ENCODE measurements at regions not wholly inside any gene's neighbourhood (a gene's known extent, or its start where the extent isn't known, plus 50 kb on each side); places are given as distances from the start of the nearest gene placed in this dataset.

DNA sequence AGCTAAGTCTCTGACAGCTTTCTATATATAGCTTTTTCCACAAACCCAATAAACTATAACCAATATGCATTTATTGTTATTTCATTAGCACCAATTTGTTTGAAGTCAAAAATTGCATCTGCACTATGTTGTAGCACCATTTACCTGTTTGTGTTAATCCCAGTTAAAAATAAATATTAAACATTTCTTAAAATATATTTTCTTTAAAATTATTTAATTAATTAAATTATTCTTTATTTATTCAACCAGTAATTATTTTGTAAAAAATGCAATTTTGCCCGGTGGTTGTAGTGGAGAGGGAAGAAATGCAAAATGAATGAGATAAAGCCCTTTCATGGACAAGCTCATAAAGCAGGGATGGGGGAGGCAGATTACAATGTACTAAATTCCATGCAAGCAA lies 1257.9 kb downstream of the PCDH17 start:
- TF ChIP-seq TAF1 (IDR thresholded peaks at IDR 0.05; ENCODE audit: borderline replicate concordance, insufficient read depth, low read length) (no peak), POLR2AphosphoS5 (IDR thresholded peaks at IDR 0.05; ENCODE audit: low read depth, low read length) (no peak)
- TF ChIP-seq, protein P1, sequence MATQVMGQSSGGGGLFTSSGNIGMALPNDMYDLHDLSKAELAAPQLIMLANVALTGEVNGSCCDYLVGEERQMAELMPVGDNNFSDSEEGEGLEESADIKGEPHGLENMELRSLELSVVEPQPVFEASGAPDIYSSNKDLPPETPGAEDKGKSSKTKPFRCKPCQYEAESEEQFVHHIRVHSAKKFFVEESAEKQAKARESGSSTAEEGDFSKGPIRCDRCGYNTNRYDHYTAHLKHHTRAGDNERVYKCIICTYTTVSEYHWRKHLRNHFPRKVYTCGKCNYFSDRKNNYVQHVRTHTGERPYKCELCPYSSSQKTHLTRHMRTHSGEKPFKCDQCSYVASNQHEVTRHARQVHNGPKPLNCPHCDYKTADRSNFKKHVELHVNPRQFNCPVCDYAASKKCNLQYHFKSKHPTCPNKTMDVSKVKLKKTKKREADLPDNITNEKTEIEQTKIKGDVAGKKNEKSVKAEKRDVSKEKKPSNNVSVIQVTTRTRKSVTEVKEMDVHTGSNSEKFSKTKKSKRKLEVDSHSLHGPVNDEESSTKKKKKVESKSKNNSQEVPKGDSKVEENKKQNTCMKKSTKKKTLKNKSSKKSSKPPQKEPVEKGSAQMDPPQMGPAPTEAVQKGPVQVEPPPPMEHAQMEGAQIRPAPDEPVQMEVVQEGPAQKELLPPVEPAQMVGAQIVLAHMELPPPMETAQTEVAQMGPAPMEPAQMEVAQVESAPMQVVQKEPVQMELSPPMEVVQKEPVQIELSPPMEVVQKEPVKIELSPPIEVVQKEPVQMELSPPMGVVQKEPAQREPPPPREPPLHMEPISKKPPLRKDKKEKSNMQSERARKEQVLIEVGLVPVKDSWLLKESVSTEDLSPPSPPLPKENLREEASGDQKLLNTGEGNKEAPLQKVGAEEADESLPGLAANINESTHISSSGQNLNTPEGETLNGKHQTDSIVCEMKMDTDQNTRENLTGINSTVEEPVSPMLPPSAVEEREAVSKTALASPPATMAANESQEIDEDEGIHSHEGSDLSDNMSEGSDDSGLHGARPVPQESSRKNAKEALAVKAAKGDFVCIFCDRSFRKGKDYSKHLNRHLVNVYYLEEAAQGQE (IDR thresholded peaks at IDR 0.05; ENCODE audit: insufficient read depth in 1 of 2, low read depth in 2 of 2, low read length in 2 of 2), result no peak
